Activated T-cell treated with anti-CD3 and anti-CD28 coated beads for 24 hours (primary cell): ENCODE measurements at regions not wholly inside any gene's neighbourhood (a gene's known extent, or its start where the extent isn't known, plus 50 kb on each side); places are given as distances from the start of the nearest gene placed in this dataset.

Source experiments
- DNase-seq: peaks from one replicate; pipeline ENCODE4 v3.0.0-alpha.2; 2020; ENCODE audit warnings: low read depth

DNA sequence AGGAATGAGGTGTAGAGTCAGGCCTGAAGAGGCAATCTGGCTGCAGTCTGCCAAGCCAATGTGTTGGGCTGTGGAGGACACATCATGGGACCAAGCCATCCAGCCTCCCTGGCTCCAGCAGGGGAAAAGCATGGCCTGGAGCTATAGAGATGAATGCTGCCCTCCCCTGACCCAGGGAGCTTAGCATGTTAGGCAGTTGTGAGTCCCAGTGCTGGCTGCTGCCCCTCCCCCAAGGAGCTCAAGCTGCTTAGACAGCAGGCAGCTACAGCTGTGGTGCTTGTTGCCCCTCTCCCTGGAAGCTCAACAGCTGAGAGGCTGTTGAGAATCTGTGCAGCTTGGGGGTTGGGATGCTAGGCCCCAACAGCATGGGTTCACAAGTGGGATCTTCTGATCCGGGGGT is 85.6 kb upstream of the DNAJC19 start:
- DNase-seq = no peak

- DNase-seq = no peak
These were observed 76.9 kb upstream of the DNAJC19 start for GRCh38 chr3:181066143-181067087.

GRCh38 chr3:181056136-181056732 is 66.7 kb upstream of the DNAJC19 start:
- DNase-seq = no peak

DNA sequence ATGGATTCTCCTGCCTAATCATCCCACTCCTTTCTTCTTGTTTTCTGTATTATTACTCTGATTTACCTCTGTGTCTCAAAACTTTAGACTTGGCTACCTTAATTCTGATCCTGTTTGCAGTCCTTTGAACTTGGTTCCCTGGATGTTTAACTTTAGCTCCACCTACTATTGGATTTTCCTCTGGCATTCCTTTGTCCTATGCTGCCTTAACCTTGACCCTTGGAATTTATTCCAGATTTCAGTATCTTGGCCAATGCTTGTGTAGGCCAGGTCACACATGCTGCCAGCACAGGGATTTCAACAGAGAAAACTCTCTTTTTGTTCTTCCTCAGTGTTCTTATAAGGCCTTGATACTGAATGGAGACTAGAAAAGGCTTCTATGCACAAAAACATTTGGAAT is 65.0 kb upstream of the DNAJC19 start:
- DNase-seq = no peak

- DNase-seq = no peak
These were observed 62.7 kb upstream of the DNAJC19 start for GRCh38 chr3:181052256-181052655.

DNA sequence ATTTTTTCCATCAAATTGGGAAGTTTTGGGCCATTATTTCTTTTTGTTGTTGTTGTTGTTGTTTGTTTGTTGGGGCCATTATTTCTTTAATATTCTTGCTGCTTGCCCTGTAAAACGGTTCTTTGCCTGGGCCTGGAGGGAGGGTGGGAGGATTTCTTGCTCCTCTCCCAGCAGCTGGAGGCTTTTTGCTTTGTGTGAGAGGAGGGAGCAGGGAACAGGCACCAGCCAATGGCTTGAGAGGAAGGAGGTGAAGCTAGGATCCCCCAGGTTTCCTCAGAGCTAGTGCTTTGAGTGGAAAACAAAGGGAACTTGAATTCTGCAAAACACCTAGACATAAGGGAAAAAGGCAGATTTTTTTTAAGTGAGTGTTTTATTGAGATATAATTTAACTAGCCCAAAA is 61.2 kb upstream of the DNAJC19 start:
- DNase-seq = no peak

DNA sequence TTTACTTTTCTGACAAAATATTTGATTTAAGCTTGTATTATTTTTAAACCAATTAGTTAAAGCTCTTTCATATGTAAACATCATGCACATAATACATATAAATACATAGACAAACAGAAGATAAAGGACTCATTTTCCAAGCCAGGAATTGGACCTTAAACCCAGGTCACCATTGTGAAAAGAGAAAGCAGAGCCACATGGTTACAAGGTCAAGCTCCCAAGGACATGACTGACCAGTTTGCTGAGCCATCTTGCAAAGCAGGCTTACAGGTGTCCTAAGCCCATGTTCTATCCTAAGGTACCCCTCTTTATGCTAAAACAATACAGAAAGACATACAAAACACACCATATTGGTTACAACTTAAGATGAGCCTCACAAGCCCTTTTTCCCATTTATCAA is 50.5 kb upstream of the DNAJC19 start:
- DNase-seq = no peak
